GM23248 (cell line): ENCODE measurements at regions not wholly inside any gene's neighbourhood (a gene's known extent, or its start where the extent isn't known, plus 50 kb on each side); places are given as distances from the start of the nearest gene placed in this dataset.

Source experiments
- EZH2 ChIP-seq: fragments of 200-600 bp; sonication (generic); IDR thresholded peaks from 2 replicates; pipeline ENCODE4 v1.6.1; 2018; ENCODE audit warnings: antibody characterized with exemption, mild to moderate bottlenecking; ENCODE audit not compliant: insufficient read depth, poor library complexity, severe bottlenecking
- EZH2phosphoT487 ChIP-seq: fragments of 200-600 bp; sonication (generic); IDR thresholded peaks from 2 replicates; pipeline ENCODE4 v1.6.1; 2018; ENCODE audit warnings: antibody characterized with exemption, moderate library complexity, mild to moderate bottlenecking, low read depth; ENCODE audit not compliant: insufficient read depth

DNA sequence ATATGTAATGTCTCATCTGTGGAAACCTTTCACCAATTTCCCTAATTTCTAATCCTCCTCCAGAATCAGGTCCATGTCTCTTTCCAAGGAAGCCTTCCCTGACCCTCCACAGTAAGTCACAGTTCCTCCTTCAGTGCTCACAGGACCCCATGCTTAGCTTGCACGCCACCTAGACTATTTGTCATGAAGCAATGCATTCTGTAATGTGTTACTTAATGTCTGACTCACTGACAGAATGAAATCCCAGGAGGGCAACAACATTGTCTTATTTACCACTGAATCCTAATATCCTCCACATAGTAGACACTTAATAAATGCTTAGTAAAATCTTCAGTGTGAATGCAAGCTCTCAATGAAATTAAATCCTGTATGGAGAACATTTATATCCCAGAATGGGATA is 245.9 kb upstream of the PLD5 start:
- TF ChIP-seq EZH2 (no peak), EZH2phosphoT487 (no peak)
